IMR-90 (cell line): ENCODE measurements at regions not wholly inside any gene's neighbourhood (a gene's known extent, or its start where the extent isn't known, plus 50 kb on each side); places are given as distances from the start of the nearest gene placed in this dataset.

Source experiments
- CEBPB ChIP-seq: IDR thresholded peaks from 2 replicates; pipeline ENCODE4 v1.6.1; 2012; ENCODE audit warnings: low read depth, low read length, improper control_type of control experiment
- CHD1 ChIP-seq: IDR thresholded peaks from 2 replicates; pipeline ENCODE4 v1.6.1; 2012; ENCODE audit warnings: low read depth, low read length, improper control_type of control experiment
- FOS ChIP-seq: fragments of 150-350 bp; IDR thresholded peaks from 2 replicates; pipeline ENCODE4 v1.6.1; 2016; ENCODE audit warnings: low read depth, low read length
- MAFK ChIP-seq: IDR thresholded peaks from 2 replicates; pipeline ENCODE4 v1.6.1; 2012; ENCODE audit warnings: low read depth, low read length, improper control_type of control experiment
- MXI1 ChIP-seq: IDR thresholded peaks from 2 replicates; pipeline ENCODE4 v1.6.1; 2012; ENCODE audit warnings: low read depth, mild to moderate bottlenecking, low read length, moderate library complexity, borderline replicate concordance
- POLR2A ChIP-seq: IDR thresholded peaks from 2 replicates; pipeline ENCODE4 v1.6.1; 2012; ENCODE audit warnings: mild to moderate bottlenecking, low read depth, low read length
- RAD21 ChIP-seq: IDR thresholded peaks from 2 replicates; pipeline ENCODE4 v1.6.1; 2012; ENCODE audit warnings: low read length, improper control_type of control experiment
- RCOR1 ChIP-seq: IDR thresholded peaks from 2 replicates; pipeline ENCODE4 v1.6.1; 2012; ENCODE audit warnings: mild to moderate bottlenecking, low read length, improper control_type of control experiment; ENCODE audit not compliant: insufficient replicate concordance
- SMC3 ChIP-seq: fragments of 150-350 bp; IDR thresholded peaks from 2 replicates; pipeline ENCODE4 v1.6.1; 2016; ENCODE audit warnings: low read depth, mild to moderate bottlenecking, antibody characterized with exemption, low read length, moderate library complexity
- TF ChIP-seq, protein P1 (sequence below): fragments of 150-350 bp; IDR thresholded peaks from 2 replicates; pipeline ENCODE4 v1.6.1; 2017; ENCODE audit warnings: mild to moderate bottlenecking, antibody characterized with exemption, low read length, low read depth
- TF ChIP-seq, protein P2 (sequence below): conservative IDR thresholded peaks from 2 replicates; pipeline ENCODE4 v1.5.1; 2012; ENCODE audit warnings: mild to moderate bottlenecking, low read depth, low read length, improper control_type of control experiment

DNA sequence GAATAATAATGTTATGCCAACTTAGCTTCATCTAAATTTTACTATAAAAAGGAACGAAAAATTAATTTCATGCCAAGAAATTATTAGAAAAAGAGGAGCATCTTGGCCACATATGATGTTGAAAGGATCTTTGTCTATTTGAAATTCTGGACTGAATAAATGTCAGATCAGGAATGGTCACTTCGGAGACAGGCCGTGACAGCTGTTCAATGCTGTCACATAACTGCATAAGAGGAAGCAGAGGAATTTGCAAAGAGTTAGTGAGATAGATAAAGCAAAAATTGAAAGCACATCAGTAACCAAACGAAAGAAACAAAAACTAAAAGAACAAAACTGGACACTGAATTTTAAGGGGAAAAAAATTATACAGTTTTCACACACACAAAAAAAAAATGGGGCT is 100.9 kb downstream of the GASK1B start:
- TF ChIP-seq, protein P1, sequence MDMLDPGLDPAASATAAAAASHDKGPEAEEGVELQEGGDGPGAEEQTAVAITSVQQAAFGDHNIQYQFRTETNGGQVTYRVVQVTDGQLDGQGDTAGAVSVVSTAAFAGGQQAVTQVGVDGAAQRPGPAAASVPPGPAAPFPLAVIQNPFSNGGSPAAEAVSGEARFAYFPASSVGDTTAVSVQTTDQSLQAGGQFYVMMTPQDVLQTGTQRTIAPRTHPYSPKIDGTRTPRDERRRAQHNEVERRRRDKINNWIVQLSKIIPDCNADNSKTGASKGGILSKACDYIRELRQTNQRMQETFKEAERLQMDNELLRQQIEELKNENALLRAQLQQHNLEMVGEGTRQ, result no peak
- TF ChIP-seq, protein P2, sequence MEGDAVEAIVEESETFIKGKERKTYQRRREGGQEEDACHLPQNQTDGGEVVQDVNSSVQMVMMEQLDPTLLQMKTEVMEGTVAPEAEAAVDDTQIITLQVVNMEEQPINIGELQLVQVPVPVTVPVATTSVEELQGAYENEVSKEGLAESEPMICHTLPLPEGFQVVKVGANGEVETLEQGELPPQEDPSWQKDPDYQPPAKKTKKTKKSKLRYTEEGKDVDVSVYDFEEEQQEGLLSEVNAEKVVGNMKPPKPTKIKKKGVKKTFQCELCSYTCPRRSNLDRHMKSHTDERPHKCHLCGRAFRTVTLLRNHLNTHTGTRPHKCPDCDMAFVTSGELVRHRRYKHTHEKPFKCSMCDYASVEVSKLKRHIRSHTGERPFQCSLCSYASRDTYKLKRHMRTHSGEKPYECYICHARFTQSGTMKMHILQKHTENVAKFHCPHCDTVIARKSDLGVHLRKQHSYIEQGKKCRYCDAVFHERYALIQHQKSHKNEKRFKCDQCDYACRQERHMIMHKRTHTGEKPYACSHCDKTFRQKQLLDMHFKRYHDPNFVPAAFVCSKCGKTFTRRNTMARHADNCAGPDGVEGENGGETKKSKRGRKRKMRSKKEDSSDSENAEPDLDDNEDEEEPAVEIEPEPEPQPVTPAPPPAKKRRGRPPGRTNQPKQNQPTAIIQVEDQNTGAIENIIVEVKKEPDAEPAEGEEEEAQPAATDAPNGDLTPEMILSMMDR, result no peak
- no peak for TF ChIP-seq POLR2A
- no peak for TF ChIP-seq RAD21
- no peak for TF ChIP-seq FOS
- no peak for TF ChIP-seq MXI1
- TF ChIP-seq CHD1, result no peak
- no peak for TF ChIP-seq SMC3
- TF ChIP-seq CEBPB, result no peak
- TF ChIP-seq MAFK, result no peak
- TF ChIP-seq RCOR1, result no peak
